Embryonic facial prominence (tissue), 1 donor: ENCODE measurements at regions not wholly inside any gene's neighbourhood (a gene's known extent, or its start where the extent isn't known, plus 50 kb on each side); places are given as distances from the start of the nearest gene placed in this dataset.

Experiments
- DNase-seq: peaks from one replicate; pipeline ENCODE4 v3.0.0-alpha.2; 2016; ENCODE audit errors: extremely low spot score

GRCh38 chr15:62798536-62798935 lies 244.0 kb upstream of the TPM1 start:
- DNase-seq, result no peak

GRCh38 chr15:62799037-62799436 lies 243.5 kb upstream of the TPM1 start:
- no peak for DNase-seq

GRCh38 chr15:62799919-62800318 lies 242.6 kb upstream of the TPM1 start:
- DNase-seq, result no peak

GRCh38 chr15:62802612-62803011 lies 239.9 kb upstream of the TPM1 start:
- no peak for DNase-seq

GRCh38 chr15:62803856-62804400 lies 238.6 kb upstream of the TPM1 start:
- no peak for DNase-seq

GRCh38 chr15:62805502-62805901 lies 237.0 kb upstream of the TPM1 start:
- DNase-seq, result no peak

GRCh38 chr15:62807539-62808130 lies 234.9 kb upstream of the TPM1 start:
- DNase-seq, result no peak

- DNase-seq, result no peak
These were observed 233.2 kb upstream of the TPM1 start for GRCh38 chr15:62809115-62809967.

GRCh38 chr15:62809968-62810260 lies 232.6 kb upstream of the TPM1 start:
- no peak for DNase-seq

- DNase-seq, result no peak
These were observed 230.1 kb upstream of the TPM1 start for GRCh38 chr15:62812515-62812835.

- no peak for DNase-seq
These were observed 226.0 kb upstream of the TPM1 start for GRCh38 chr15:62816342-62817069.

GRCh38 chr15:62818691-62819090 lies 223.9 kb upstream of the TPM1 start:
- no peak for DNase-seq

GRCh38 chr15:62821384-62822131 lies 221.0 kb upstream of the TPM1 start:
- DNase-seq, result no peak

- no peak for DNase-seq
These were observed 220.3 kb upstream of the TPM1 start for GRCh38 chr15:62822228-62822627.

- no peak for DNase-seq
These were observed 219.0 kb upstream of the TPM1 start for GRCh38 chr15:62823561-62823960.

GRCh38 chr15:62824111-62825015 lies 218.2 kb upstream of the TPM1 start:
- no peak for DNase-seq

- DNase-seq, result no peak
These were observed 217.4 kb upstream of the TPM1 start for GRCh38 chr15:62825191-62825590.

- DNase-seq, result no peak
These were observed 216.0 kb upstream of the TPM1 start for GRCh38 chr15:62826561-62826960.

- DNase-seq, result no peak
These were observed 214.2 kb upstream of the TPM1 start for GRCh38 chr15:62828364-62828763.

- DNase-seq, result no peak
These were observed 210.3 kb upstream of the TPM1 start for GRCh38 chr15:62832231-62832630.

- peak; percentile 75 for DNase-seq
These were observed 208.9 kb upstream of the TPM1 start for GRCh38 chr15:62833646-62834045.
